Nephron (organoid): ENCODE measurements at regions not wholly inside any gene's neighbourhood (a gene's known extent, or its start where the extent isn't known, plus 50 kb on each side); places are given as distances from the start of the nearest gene placed in this dataset.

Experiments used
- H3K27ac Mint-ChIP-seq, 3 experiments: 2 replicates each; pipeline ENCODE4 v1.8.0; 2020; ENCODE audit warnings: mixed read lengths in 3 of 3, mild to moderate bottlenecking in 2 of 3, moderate library complexity in 1 of 3
- H3K27me3 Mint-ChIP-seq: 2 replicates; pipeline ENCODE4 v1.8.0; 2021; ENCODE audit warnings: low read depth, mild to moderate bottlenecking, moderate library complexity, mixed read lengths
- H3K36me3 Mint-ChIP-seq: 2 replicates; pipeline ENCODE4 v1.8.0; 2020; ENCODE audit warnings: low read depth, mixed read lengths
- H3K4me1 Mint-ChIP-seq: 2 replicates; pipeline ENCODE4 v1.8.0; 2020; ENCODE audit warnings: mixed read lengths
- H3K4me3 Mint-ChIP-seq, 3 experiments: 2 replicates each; pipeline ENCODE4 v1.8.0; 2020; ENCODE audit warnings: mild to moderate bottlenecking in 3 of 3, mixed read lengths in 3 of 3, moderate library complexity in 2 of 3
- H3K9me3 Mint-ChIP-seq: 2 replicates; pipeline ENCODE4 v1.8.0; 2020; ENCODE audit warnings: mixed read lengths
- CTCF ChIP-seq, 3 experiments: fragments of 200-600 bp; sonication (generic); IDR thresholded peaks; one replicate each; pipeline ENCODE4 v1.5.0; 2021; ENCODE audit warnings: antibody characterized with exemption in 3 of 3; ENCODE audit not compliant: unreplicated experiment in 3 of 3

GRCh38 chr2:103627301-103627700 is 865.5 kb downstream of the TMEM182 start:
- H3K4me3 Mint-ChIP-seq, result no peak overlapping the region
- no peak overlapping the region for H3K27ac Mint-ChIP-seq
- TF ChIP-seq CTCF (IDR thresholded peaks at IDR 0.05; ENCODE audit: unreplicated experiment in 3 of 3), result no peak
- H3K27me3 Mint-ChIP-seq, result no peaks in the 10 kb centered on the region
- H3K9me3 Mint-ChIP-seq, result peaks cover 5% of the 10 kb centered on the region
- H3K36me3 Mint-ChIP-seq, result no peaks in the 10 kb centered on the region
- H3K4me1 Mint-ChIP-seq, result no peaks in the 10 kb centered on the region

GRCh38 chr2:103638978-103639377 is 877.1 kb downstream of the TMEM182 start:
- TF ChIP-seq CTCF (IDR thresholded peaks at IDR 0.05; ENCODE audit: unreplicated experiment in 3 of 3), result no peak
- Mint-ChIP-seq H3K4me1 (no peaks in the 10 kb centered on the region), H3K36me3 (no peaks in the 10 kb centered on the region), H3K9me3 (no peaks in the 10 kb centered on the region), H3K27me3 (no peaks in the 10 kb centered on the region), H3K27ac (no peak overlapping the region), H3K4me3 (no peak overlapping the region)

- Mint-ChIP-seq H3K36me3 (no peaks in the 10 kb centered on the region), H3K9me3 (peaks cover 3% of the 10 kb centered on the region), H3K4me1 (no peaks in the 10 kb centered on the region), H3K4me3 (no peak overlapping the region), H3K27me3 (no peaks in the 10 kb centered on the region), H3K27ac (no peak overlapping the region)
- TF ChIP-seq CTCF (IDR thresholded peaks at IDR 0.05; ENCODE audit: unreplicated experiment in 3 of 3), result no peak
Measured at GRCh38 chr2:103656558-103656957, 894.7 kb downstream of the TMEM182 start.

GRCh38 chr2:103660519-103660918 is 898.7 kb downstream of the TMEM182 start:
- no peak for TF ChIP-seq CTCF (IDR thresholded peaks at IDR 0.05; ENCODE audit: unreplicated experiment in 3 of 3)
- Mint-ChIP-seq H3K9me3 (peaks cover 3% of the 10 kb centered on the region), H3K36me3 (no peaks in the 10 kb centered on the region), H3K27me3 (no peaks in the 10 kb centered on the region), H3K27ac (no peak overlapping the region), H3K4me3 (no peak overlapping the region), H3K4me1 (no peaks in the 10 kb centered on the region)

- peaks cover 3% of the 10 kb centered on the region for H3K9me3 Mint-ChIP-seq
- H3K27me3 Mint-ChIP-seq, result no peaks in the 10 kb centered on the region
- H3K4me1 Mint-ChIP-seq, result no peaks in the 10 kb centered on the region
- no peak overlapping the region for H3K27ac Mint-ChIP-seq
- no peak for TF ChIP-seq CTCF (IDR thresholded peaks at IDR 0.05; ENCODE audit: unreplicated experiment in 3 of 3)
- H3K36me3 Mint-ChIP-seq, result no peaks in the 10 kb centered on the region
- no peak overlapping the region for H3K4me3 Mint-ChIP-seq
Measured at GRCh38 chr2:103660947-103661346, 899.1 kb downstream of the TMEM182 start.

GRCh38 chr2:103664690-103665089 is 902.9 kb downstream of the TMEM182 start:
- Mint-ChIP-seq H3K36me3 (no peaks in the 10 kb centered on the region), H3K4me1 (no peaks in the 10 kb centered on the region), H3K27me3 (no peaks in the 10 kb centered on the region), H3K27ac (no peak overlapping the region), H3K9me3 (no peaks in the 10 kb centered on the region), H3K4me3 (no peak overlapping the region)
- TF ChIP-seq CTCF (IDR thresholded peaks at IDR 0.05; ENCODE audit: unreplicated experiment in 3 of 3), result no peak
